Left renal pelvis (tissue), 4 donors: ENCODE measurements at regions not wholly inside any gene's neighbourhood (a gene's known extent, or its start where the extent isn't known, plus 50 kb on each side); places are given as distances from the start of the nearest gene placed in this dataset.
A peak's percentile ranks its signal among the peaks of the same experiment; 100 is the strongest.

Source experiments
- DNase-seq, 4 donors: peaks; one replicate each; pipeline ENCODE4 v3.0.0-alpha.2; 2013; ENCODE audit warnings: low read depth in 4 of 4, low spot score in 3 of 4

DNA sequence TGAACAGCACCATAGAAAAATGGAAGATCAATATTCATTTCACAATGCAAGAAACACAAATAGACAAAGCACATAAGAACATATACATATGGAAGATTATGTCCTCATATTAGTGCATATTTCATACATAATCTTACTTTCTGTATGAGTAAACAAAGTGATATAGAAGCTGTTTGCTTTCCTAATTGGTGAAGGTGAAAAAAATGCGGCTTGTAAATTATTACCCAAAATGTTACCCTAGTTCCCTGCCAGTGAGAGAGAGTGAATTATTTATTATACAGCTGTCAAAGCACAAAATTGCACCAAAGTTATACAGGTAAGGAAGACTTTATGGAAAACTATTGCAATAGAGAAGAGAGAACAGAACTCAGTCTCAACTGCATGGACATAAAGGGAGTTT, 1485.0 kb upstream of the CDH9 start:
- DNase-seq, result no peak

DNA sequence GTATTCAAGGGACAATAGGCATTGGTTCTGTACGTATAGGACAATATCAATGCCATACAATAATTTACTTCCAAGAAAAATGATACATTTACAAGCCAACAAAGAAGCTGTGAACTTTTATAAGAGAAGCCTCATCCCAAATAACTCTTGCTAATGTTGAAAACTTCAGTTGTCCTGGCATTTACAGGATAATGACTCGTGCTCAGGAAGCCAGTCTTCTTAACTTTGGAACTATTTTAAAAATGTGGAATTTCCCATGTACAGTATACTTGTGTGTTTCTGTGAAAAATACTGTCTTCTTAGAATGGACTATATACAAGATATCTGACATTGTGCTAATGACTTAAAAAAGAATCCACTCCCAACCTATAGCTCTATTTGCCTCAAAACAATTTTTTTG, 1479.3 kb upstream of the CDH9 start:
- no peak for DNase-seq

DNA sequence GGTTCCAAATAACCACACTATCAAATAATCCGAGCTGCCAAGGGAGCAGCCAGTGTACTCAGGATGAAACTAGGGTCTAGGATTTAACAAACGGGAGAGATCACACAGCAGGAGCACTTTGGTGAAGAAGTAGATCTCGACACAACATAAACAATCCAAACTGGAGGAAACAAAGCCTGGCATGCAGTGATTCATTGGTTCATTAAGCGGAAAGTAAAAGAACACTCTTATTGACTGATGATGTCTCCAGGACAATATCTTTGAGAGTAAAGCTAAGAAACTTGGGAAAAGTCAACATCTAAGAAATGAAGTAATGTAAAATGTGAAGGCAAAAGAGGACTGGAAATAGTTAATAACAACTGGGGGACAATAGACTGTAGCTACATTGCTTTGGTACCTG, 1478.3 kb upstream of the CDH9 start:
- DNase-seq, result no peak

DNA sequence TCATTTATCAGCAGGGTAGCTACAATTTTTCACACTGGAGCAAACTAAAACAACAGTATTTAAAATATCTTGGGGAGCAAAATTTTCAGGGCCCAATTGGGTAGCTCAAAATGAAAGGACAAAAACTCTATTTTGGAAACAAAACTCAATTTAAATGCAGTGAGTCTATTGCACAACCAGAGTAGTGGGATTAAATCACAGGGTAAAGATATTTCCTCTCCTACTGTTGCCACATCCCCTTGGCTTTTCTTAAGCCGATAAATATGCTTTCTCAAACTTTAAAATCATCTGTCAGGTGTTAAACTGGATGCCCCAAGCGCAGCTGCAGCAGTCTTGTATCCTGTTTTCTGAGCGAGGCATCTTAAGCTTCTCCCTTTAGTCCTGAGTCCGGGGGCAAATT, 1474.3 kb upstream of the CDH9 start:
- no peak for DNase-seq

DNA sequence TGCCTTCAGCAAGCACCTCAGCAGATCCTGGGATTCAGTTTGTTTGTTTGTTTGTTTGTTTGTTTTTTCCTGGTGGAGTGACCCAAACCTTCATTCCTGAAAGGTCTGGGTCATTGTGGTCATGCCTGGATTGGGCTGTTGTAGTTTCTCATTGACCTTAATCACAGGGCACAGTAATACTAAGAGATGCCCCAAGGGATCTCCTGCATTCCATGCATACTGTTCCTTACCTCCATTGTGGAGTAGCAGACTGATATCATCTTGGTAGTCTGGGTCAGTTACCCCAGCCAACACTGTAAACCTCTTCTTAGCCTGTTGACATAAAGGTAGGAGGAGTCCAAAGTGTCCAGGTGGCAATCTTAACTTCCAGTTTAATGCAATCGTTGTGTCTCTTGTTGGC, 1466.7 kb upstream of the CDH9 start:
- DNase-seq, result no peak

DNA sequence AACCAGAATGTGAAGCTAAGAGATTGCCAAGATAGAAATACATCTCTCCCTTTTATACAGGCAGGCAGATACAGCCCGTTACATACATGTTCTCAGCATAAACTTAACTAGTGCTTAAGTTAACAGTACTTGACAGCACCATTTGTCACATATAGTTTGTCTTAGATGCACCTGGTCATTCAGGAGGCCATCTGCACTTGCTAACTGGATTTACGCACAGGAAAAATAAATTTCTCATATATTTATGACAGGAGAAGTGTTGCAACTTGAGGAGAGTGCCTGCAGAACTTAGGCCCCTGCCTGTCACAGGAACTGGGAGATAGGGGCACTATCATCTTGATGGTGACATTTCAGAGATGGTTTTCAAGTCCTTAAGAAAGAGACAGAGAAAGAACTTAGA, 1462.1 kb upstream of the CDH9 start:
- no peak for DNase-seq

DNA sequence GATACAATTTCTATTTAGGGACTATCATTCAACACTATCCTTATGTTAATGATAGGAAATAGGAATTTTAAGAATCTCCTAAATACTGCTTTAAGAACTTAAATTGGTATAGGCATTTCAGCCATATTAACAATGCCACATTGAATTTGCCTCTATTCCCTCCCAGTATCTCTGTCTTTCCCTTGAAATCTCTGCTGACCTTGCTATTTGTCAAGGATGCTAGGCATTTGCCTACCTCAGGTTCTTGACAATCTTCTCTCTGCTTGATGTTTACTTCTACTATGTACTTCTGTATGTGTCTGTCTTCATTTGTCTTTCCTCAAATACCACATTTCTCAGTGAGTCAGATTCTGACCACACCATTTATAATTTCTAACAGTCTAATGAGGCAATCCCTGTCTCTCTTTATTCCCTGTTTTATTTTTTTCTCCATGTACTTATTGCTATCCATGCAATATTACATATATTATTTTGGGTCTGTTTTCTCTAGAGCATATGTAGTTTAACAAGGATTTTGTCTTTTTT, 1461.4 kb upstream of the CDH9 start:
- DNase-seq, result no peak

DNA sequence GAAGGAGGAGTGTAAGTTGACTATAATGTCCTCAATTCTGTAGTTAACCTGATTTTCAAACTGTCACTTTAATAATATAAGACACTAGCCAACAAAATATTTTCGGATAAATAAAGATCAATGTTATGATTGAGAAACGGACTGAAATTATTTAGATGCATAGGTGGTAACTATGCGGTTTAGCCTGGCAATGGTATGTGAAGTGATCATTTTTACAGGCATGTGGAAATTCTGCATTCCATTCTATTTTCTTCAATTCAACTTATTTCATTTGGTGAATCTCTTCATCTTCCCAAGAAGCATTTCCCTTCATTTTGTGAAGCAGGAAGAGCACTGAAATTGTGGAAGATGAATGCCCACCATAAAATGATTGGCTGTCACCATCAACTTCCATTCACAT, 1457.5 kb upstream of the CDH9 start:
- DNase-seq, result no peak

DNA sequence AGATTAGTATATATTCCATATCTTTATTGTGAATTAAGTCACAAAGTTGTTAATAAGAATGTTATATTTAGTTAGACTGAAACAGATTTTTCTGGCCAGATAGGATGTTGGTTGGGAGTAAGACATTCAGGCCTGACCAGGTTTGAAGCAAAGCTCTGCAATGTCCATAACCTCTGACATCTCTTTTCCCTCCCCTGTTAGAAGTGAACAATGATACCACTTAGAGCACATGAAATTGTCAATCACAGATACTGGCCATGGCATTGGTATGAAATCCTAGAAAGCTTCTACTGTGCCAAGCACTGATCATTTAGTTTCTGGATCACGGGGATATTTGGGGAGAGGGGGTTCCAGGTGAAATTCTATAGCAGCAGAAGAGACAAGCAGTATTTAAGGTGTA, 1455.1 kb upstream of the CDH9 start:
- peak in 1 of 4 donors; percentile 9 for DNase-seq

DNA sequence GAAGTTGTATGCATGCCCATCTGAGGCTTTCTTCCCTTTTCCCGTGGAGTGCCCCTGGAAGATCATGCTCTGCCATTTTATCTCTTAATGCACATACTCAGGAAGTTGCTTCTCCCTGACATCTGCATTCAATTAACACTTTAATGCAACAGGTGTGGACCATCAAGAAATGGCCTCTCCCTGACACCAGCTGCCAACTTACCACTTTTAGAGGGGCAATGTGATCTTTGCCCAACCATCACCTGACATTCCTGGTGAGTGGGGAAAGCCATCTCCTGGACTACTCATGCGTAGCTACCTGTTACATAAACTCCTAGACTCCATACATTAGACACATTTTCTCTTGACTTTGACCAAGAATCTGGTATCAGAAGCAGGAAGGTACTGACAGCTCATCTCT, 1450.4 kb upstream of the CDH9 start:
- DNase-seq, result no peak

DNA sequence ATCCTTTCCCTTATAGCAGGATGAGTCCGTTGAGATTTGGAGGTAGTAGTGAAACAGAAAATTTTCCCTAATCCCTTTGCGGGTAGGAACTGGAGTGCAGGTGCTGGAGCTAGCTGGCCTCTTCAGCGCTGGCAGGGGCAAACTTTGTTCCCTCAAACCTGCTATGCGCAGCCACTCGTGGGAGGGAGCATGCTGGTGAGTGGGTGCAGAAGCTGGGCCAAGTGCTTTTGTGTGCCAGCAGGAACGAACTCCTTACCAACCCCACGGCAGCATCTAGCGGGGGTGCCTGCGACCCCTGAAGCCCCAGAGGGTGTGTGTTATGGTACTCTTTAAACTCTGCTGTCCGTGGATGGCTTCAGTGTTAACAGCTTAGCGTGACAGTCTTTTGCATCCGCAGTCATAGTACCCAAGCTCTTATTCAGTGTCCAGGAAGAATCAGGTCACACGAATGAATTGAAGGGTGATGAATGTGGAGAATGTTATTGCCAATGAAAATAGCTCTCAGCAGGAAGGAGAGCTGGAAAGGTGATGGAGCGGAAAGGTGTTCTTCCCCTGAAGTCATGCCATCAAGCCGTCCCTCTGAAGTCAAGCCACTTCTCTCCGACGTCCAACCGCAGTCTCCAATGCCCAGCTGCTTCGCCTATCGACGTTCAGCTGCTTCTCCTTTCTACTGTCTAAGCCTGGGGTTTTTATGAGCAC, 1445.1 kb upstream of the CDH9 start:
- no peak for DNase-seq

DNA sequence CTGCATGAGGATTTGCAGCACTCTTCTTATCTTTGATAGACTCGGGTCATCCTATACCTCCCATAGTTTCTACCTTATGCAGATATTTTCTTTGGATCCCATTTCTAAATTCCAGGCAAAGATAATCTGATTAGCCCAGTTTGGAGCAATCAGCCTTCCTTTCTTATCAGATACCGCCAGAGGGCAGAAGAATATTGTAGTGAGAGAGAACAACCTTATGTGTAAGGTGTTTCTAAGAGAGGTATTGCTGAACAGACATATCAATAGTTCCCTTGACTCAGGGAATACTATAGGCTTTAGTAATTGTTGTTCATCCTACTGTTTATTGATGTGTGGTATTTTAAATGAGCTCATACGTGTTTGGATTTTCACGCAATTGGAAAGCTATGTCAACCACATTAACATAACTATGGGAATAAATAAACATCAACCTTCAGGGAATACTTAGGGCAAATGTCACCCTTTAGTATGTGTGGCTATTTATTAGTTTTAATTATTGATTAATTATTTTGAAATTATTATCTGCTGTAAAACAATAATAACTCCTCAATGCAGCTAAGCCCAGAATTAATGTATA, 1435.2 kb upstream of the CDH9 start:
- no peak for DNase-seq

DNA sequence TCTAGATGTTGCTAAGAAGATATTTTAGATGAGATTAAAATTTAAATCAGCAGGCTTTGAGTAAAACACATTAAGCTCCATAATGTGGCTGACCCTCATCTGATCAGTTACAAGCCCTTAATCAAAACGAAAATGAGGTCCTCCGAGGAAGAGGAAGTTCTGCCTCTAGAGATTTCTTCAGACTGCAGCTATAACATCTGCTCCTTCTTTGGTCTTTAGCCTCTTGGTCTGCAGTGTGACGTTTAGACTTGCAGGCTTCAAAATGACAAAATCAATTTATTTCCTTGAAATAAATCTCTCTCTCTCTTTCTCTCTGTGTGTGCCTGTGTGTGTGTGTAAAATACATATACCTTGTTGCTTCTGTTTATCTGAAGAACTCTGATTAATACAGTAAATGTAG, 1429.8 kb upstream of the CDH9 start:
- DNase-seq, result no peak

DNA sequence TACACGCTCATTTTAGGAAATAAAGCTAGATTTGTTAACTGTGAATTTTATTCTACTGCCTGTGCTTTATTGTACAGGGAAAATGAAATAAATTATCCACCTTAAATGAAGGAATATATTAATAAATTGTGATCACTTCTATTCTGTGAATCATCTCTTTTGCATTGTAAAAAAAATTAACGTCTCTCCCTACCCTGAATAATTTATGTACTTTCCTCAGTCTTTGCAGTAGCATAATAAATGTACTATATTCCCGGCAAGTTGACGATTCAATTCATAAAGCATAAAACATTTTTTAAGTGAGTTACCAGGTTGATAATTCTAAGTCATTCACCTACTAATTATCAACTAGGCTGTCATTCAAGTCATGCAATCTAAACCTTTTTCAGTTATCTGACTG, 1425.3 kb upstream of the CDH9 start:
- no peak for DNase-seq

DNA sequence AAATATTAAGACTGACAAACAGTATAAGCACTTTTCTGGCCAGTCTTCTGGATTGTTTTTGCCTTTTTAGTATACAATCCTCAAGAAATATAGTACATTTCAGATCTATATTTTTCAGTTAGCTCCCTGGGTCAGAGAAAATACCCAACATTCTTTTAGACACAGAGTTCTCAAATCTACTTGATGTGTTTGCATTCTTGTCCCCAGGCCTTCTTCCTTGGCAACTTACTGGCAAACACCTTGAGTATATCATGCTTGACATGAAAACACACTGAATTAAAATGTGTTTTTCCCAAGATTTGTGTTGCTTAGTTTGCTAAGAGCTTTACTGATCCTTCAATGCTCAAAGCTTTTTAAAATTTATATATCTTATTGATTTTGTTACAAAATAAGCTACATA, 1413.1 kb upstream of the CDH9 start:
- no peak for DNase-seq

DNA sequence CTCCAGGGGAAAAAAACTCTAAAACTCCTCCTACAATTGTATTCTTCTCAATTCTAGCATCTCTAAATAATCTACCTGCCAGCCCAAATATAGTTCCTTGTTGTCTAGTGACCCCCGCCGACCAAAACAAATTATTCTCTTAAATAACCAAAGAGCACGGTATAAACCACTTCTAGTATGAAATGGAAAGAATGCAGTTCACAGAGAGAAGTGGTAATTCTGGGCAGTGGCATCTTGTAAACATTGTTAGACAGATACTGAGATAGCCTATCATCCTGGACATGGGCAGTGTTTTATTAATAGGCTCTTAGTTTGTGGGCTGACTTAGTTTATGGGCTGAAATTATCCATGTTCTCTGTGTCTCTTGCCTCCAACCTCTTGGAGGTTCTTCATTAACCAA, 1412.6 kb upstream of the CDH9 start:
- no peak for DNase-seq

DNA sequence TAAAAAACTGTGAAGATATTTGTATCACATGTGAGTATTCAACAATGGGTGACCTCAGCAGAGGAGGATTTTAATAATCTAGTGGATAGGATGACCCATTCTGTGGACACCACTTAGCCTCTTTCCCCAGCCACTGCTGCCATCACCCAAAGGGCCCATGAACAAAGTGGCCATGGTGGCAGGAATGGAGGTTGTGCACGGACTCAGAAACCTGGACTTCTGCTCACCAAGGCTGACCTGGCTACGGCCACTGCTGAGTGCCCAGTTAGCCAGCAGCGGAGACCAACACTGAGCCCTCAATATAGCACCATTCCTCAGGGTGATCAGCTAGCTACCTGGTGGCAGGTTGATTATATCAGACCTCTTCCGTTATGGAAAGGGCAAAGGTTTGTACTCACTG, 1410.4 kb upstream of the CDH9 start:
- no peak for DNase-seq

DNA sequence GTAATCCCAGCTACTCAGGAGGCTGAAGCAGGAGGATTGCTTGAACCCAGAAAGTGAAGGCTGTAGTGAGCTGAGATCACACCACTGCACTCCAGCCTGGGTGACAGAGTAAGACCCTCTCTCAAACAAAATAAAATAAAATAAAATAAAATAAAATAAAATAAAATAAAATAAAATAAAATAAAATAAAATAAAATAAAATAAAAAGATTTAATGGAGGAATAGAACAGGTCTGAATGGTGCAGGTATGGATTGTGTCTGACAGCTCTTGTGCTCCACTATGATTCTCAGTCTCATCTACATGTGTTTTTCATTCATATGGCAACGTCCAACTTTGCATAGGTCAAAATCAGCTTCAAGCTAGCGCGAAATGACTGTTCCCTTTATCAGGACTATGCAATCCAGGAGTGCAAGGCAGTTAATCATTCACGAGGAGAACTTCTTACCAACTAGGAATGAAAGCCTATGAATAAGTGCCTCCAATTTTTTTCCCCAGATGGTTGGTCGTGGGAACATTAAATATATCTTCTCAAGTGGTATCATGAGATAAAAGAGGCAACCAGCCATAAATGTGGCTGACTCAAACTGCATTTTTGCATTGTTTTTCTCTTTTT, 1392.3 kb upstream of the CDH9 start:
- DNase-seq, result no peak

DNA sequence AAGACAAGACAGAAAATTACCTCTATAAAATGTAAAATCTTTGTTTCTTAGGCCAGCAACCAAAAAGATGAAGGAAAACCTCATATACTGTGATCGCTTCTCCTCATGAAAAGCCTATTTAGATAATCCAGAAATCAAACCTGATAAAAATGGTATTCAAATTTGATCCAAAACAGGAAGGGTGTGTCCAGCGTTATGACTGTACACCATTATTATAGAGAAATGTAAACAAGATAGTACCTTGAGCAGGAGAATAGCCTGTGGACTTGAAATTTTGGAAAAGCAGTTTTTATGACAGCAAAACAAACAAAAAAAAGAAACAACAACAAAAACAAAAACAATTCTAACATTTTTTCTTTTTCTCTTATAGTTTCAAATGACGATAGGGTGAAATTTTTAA, 1382.8 kb upstream of the CDH9 start:
- no peak for DNase-seq

DNA sequence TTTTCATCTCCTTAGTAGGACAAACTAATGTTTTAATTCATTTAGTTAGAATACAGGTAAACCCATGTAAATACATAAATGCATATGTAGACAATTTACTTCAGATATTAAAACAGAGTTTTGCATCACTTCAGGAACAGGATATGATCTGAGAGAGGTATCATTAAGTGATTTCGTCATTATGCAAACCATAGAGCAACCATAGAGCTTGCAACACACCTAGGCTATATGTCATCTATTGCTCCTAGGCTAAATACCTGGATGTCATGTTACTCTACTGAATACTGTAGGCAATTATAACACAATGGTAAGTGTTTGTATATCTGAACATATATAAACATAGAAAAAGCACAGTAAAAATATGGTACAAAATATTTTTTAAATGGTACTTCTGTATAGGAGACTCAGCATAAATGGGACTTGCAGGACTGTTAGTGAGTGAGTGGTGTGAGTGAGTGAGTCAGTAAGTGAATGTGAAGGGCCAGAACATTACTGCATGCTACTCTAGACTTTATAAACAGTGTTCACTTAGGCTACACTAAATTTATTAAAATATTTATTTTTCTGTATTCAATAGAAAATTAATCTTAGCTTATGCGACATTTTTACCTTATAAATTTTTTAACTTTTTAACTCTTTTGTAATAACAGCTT, 1377.5 kb upstream of the CDH9 start:
- no peak for DNase-seq

DNA sequence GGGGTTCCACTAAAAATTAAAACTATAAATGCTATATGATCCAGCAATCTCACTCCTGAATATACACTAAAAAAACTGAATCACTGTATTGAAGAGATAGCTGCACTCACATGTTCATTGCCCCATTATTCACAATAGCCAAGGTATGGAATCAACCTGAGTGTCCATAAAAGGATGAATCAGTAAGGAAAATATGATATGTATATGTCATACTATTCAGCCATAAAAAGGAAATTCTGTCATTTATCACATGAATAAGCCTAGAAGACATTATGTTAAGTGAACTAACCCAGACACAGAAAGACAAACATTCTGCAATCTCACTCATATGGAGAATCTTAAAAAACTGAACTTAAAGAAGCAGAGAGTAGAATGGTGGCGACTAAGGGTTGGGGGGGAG, 1376.2 kb upstream of the CDH9 start:
- no peak for DNase-seq

DNA sequence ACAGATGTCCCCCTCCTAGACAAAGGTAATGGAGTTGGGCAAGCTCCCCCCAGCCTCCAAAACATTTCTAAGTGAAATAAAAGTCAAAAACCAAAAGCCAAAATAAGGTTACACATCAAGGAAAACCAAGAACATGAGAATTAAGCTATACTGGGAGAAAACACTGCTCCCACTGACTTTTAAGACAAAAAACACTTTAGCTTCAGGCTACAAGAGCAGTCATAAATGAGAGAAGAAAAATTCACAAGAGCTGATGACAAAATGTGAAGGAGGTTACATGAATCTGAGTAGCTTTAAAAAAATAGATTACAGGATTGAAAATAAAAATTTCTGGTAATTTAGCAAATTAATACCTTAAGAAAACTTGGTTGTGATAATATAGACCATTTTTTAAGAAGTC, 1370.3 kb upstream of the CDH9 start:
- no peak for DNase-seq
